Endothelial cell of hepatic sinusoid (primary cell): ENCODE measurements at regions not wholly inside any gene's neighbourhood (a gene's known extent, or its start where the extent isn't known, plus 50 kb on each side); places are given as distances from the start of the nearest gene placed in this dataset.
"Not testable (repeated sequence)": the region's sequence is repeated elsewhere in the genome, so short reads cannot be mapped to it uniquely, and the experiment has no call there.

Experiments used
- in situ Hi-C: cut with HindIII; loops from 2 replicates; pipeline ENCODE4 v1.10.0; 2017; ENCODE audit warnings: low sequenced_read_pairs

- in situ Hi-C loops, result not testable (repeated sequence)
These were observed 271.9 kb downstream of the LRATD1 start for GRCh38 chr2:14904378-14904777.

- in situ Hi-C loops, result no loop called here
These were observed 273.1 kb downstream of the LRATD1 start for GRCh38 chr2:14905571-14905970.

GRCh38 chr2:14907014-14907612, 274.6 kb downstream of the LRATD1 start:
- in situ Hi-C loops, result no loop called here

DNA sequence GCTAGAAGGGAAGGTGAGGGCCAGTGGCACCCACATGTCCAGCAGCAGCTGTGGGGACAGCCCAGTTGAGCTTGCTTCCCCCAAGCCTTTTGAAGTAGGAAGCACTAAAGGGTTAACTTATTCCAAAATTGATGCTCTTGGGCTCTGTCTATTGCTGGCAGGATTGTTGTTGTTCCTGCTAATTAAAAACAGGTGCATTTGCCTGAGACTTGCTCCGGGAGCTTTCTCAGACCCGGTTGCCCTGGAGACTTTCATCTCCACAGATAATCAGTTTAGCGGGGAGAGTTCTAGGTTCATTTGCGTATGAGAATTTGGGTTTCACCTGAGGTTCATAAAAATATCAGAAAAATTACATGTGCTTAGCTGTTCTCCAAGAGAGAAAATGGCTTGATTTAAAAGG, 277.3 kb downstream of the LRATD1 start:
- in situ Hi-C loops, result no loop called here

GRCh38 chr2:14910654-14911053, 278.1 kb downstream of the LRATD1 start:
- in situ Hi-C loops, result no loop called here

- in situ Hi-C loops, result no loop called here
These were observed 283.5 kb downstream of the LRATD1 start for GRCh38 chr2:14915983-14916382.

DNA sequence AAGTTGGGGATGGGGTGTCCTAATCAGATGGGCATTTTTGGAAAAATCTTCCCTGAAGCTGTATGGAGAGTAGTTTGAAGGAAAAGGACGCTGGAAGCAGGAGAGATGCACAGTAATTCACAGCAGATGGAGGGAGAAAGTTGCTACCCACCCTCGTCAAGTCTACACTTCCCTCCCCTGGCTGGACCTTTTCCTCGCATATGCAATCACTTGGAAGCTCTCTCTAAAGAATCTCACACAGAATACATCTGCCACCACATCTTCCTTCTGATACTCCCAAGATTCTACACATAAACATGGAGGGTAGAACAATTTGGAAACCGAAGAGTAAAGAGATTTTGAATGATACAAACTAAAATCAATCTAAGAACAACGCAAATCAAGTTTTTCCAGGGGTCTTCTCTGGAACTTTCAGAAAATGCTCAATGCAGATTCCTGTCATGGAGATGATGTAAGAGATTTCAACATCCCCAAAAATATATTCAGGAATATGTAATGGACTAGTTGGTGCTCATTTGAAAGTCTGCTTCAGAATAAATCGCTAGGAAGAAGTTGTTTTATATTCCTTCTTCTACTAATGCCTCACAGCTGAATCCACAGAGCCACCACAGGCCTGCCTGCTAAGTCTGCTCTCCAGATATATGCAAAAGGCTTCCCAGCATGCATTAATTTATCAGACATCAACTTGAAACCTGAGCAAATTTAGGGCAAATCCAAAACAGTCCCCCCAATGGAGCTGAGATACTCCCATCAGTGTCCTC, 291.5 kb downstream of the LRATD1 start:
- in situ Hi-C loops, result no loop called here

GRCh38 chr2:14925471-14925870, 293.0 kb downstream of the LRATD1 start:
- in situ Hi-C loops, result no loop called here

GRCh38 chr2:14927021-14927564, 294.6 kb downstream of the LRATD1 start:
- in situ Hi-C loops, result no loop called here

GRCh38 chr2:14928056-14928455, 295.5 kb downstream of the LRATD1 start:
- in situ Hi-C loops, result no loop called here

- in situ Hi-C loops, result no loop called here
These were observed 297.9 kb downstream of the LRATD1 start for GRCh38 chr2:14930441-14930840.

GRCh38 chr2:14932285-14932684, 299.8 kb downstream of the LRATD1 start:
- in situ Hi-C loops, result no loop called here

- in situ Hi-C loops, result no loop called here
These were observed 301.2 kb downstream of the LRATD1 start for GRCh38 chr2:14933753-14934152.

GRCh38 chr2:14936426-14936825, 303.9 kb downstream of the LRATD1 start:
- in situ Hi-C loops, result no loop called here

DNA sequence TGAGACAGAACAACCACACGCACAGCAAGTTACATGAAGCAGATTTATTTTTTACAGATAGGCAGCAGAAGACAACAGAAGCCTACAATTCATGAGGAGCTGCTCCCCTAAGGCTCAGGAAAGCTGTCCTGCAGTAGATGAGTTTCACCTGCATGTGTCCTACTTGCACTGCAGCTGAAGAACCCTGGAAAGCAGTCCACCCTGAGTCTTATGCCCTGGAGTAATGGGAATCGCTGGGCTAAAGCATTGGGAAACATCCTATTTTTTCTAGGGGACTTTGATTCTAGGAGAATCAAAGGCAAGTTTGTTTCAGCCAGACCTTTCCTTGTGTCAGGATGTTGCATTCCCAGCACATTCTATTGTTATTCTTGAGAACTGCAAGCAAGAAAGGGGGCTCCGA, 304.8 kb downstream of the LRATD1 start:
- in situ Hi-C loops, result no loop called here

DNA sequence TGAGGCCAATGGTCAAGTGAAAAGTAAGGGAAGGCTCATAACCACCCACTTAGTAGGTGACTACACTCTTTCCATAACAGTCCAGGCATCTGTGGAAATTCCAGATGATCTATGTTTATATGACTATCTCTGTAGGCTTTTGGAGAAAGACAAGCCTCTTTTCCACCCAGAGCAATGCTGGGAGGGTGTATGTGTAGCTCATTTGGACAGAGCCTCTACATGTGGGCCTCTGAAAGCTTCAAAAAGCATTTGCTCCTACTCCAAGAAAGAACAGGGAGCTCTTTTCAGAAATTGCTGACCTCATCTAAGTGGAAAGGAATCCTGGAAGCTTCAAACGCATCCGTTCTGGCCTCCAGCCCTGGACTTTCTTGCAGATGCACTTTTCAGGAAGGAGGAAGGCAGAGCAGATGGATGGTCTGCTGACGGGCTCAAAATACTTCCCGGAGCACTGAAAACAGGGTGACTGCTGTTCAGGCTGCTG, 308.7 kb downstream of the LRATD1 start:
- in situ Hi-C loops, result no loop called here

DNA sequence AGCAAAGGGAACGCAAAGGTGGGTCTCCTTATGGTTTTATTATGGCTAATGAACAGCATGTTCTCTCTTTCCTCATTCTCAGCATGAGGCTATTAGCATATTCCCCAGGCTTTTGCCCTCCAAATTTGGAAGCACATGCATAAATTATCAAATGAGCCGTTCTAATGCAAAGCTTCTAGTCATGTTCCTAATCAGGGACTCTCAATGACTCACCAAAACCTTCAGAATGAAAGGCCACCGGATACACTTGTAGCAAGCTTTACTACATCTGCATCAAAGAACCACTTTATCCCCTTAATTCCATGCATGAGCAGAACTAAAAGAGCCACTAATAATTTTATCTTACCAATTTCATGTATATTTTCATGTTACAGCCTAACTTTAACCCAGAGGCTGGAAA, 310.5 kb downstream of the LRATD1 start:
- in situ Hi-C loops, result no loop called here

GRCh38 chr2:14944562-14945346, 312.2 kb downstream of the LRATD1 start:
- in situ Hi-C loops, result no loop called here

DNA sequence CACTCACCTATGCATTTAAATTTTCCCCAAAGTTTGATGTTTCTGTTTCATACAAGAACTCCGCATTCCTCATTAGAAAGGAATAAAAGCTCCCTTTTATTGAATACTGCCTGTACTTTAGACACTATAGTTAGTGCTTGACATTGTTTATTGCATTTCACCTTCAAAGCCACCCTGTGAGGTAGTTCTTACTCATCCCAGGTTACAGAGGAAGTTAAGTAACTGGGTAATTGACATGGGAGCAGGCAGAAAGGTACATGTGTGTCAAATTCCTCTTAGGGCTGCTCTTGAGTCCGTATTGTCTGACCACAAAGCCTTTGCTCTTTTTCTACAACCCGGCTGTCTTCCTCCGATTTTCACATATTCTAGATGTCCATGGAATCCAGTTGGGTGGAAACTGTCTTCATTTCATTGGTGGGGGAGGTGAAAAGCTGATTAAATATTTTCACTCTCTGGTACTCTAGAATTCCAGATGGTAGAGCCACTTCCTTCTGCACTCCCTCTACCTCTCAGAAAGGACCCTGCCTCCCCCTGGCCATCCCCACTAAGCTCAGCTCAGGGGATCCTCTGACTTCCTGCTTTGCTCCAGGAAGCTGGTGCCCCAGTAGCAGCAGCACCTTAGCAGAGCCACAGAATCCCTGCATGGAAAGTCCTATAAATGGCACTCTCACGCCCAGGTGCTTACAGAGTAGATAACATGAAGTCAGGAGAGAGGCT, 319.2 kb downstream of the LRATD1 start:
- in situ Hi-C loops, result no loop called here

GRCh38 chr2:14952400-14952963, 320.0 kb downstream of the LRATD1 start:
- in situ Hi-C loops, result no loop called here
